ENCODE measurements at regions not wholly inside any gene's neighbourhood (a gene's known extent, or its start where the extent isn't known, plus 50 kb on each side); places are given as distances from the start of the nearest gene placed in this dataset.
"Not testable (repeated sequence)": the region's sequence is repeated elsewhere in the genome, so short reads cannot be mapped to it uniquely, and the experiment has no call there.

DNA sequence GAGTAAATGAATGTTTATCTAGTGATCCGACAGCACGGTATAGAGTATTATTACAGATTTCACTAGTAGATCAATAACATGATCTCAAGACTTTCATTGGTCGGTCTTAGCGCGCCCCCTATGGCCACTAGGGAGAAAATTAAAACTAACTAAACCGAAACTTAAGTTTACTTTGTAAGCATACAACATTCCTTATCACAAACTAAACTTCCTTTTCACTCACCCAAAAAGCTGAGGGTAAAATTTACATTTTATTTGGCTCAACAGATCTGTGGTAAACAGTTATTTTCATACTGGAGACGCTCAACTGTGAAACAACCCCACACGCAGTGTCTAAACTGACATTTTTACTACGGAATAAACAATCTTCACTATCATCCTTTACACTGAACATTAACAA is 215.6 kb upstream of the MAP2 start:
- no peak for DNase-seq

DNA sequence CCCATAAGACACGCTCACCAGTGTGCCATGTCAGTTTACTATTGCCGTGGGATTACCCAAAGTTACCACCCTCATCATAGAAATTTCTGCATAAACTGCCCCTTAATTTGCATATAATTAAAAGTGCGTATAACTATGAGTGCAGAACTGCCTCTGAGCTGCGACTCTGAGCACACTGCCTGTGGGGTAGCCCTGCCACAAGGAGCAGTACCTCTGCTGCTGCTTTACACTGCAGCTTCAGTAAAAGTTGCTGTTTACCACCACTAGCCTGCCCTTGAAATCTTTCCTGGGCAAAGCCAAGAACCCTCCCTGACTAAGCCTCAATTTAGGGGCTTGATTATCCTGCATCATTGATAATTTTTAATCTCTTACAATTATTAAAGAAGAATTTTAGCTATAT is 213.9 kb upstream of the MAP2 start:
- DNase-seq, result no peak

DNA sequence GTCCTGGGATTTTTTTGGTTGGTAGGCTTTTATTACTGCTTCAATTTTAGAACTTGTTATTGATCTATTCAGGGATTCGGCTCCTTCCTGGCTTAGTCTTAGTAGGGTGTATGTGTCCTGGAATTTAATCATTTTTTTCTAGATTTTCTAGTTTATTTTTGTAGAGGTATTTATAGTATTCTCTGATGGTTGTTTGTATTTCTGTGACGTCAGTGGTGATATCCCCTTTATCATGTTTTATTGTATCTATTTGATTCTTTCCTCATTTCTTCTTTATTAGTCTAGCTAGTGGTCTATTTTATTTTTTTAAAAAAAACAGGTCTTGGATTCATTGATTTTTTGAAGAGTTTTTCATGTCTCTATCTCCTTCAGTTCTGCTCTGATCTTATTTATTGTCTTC is 193.3 kb upstream of the MAP2 start:
- no peak for DNase-seq

DNA sequence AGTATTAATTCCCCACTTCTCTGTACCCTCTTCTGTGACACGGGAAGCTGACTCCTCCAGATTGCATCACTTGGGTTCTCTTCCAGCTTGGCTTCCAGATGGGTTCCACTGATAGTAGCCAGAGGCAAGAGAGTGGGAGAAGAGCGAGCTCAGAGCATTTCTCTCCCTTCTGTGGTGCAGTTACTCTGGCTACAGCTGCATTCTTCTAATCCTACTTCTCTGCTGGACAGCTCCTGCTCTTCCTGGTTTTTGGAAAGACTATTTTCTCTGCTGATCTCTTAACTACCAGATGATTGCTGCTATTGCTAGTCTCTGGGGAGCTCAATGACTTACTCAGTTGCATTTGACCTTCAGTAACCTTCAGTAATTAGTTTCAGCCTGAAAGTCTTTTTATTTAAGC is 187.5 kb upstream of the MAP2 start:
- DNase-seq, result no peak

DNA sequence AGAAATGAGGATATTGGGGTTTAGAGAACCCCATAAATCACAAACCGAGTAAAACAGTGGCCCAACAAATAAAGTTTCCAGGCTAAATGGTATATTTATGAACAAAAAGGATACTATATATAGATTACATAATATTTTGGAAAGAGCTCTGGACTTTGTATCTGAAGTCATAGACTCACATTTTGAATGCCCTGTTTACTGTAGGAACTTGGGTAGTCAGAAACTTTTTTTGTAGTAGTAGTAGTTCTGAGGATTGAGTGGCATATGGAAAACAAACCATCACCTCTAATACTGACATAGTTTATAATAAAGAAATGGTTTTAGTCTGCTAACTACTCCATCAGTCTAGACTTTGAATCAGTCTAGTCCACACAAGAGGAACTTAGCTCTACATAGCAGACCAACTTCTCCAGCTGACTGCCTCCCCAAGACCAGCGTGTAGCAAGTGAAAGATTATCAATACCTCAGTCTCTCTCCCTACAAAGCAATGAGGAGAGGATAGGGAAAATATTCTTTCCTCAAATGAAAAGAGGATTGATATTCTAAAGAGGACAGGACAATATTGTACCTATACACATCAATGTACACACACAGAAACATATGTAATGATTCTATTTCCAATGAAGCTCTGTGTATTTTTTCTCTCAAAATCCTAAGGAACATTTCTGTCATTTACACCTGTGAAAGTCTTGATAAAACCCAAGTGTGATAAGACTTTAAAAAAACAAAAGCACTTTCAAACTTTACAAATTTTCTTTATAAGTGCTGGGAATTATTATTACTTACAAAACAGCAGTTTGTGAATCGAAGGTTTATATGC is 184.9 kb upstream of the MAP2 start:
- DNase-seq, result no peak

DNA sequence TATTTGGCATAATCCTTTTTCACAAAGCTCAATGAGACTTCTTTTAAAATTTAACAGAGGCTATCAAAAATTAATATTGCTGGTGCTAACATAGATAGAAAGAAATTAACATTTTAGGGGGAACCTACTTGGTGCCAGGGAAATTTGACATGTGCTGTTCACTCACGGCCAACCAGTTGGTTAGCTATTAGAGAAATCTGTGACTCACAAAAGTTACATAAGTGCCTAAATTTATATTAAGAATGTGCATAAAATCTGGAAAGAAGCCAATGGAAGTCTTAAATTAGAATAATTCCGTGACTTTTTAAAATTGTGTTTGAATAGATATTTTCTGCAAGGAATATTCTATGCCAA is 184.3 kb upstream of the MAP2 start:
- no peak for DNase-seq

DNA sequence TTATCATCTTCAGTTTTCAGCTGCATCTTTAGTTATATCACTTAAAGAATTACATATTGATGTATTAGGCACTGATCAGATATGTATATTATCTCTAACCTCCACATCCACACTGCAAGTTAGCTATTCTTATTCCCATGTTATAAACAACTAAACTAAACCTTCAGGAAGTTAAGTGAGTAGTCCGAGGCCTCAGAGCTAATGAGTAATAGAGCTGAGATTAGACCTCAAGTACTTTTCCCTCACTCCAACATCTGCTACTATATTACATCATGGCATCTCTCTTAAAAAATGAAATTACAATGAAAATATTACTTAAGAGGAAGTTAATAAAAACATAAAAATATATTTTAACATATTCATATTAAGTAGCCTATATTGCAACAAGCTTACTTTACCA is 183.6 kb upstream of the MAP2 start:
- DNase-seq, result no peak

DNA sequence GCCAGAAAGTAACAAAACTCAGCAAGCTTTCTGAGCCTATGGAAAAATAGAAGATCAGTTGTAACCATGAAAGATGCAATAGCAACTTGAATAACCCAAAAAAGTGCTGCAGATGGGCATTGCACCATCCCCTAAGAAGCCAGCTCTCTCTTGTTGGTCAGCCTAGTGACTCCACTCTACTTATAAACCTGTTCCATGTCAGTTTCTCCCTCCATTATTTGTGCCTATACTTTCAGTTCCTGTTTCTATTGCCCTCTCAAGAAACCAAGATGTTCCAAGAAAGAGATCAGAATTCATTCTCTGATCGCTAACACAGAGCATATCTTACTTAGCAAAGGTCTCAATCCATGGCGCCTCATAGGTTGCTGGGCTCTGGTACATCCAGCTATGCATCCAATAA is 170.3 kb upstream of the MAP2 start:
- DNase-seq, result no peak

DNA sequence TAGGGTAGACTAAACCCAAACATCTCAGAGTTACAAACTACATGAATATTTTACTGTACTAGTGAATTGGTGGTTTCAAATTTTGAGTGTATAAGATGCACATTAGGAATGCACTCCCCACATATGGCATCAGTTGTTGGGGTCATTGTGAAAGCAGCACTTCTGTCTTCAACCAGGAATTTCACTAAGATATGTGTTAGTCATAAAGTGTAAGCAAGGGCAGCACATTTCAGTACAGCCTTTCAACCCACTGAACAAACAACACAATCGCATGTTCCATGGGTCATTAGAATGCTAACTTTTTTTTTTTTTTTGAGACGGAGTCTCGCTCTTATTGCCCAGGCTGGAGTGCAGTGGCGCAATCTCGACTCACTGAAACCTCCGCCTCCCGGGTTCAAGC is 164.1 kb upstream of the MAP2 start:
- no peak for DNase-seq

DNA sequence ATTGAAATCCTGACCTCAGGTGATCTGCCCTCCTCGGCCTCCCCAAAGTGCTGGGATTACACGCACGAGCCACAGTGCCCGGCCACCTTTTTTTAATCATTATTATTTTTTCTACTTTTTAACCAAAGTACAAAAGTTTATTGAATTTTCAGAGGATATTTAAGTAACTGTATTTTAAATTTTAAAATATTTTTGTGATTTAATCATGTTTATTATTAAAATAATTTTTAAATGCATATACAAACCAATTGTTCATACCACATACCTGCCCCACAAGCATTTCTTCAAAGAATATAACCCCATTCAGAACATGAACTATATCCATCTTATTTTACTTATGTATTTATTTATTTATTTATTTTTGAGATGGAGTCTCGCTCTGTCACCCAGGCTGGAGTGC is 163.6 kb upstream of the MAP2 start:
- no peak for DNase-seq

DNA sequence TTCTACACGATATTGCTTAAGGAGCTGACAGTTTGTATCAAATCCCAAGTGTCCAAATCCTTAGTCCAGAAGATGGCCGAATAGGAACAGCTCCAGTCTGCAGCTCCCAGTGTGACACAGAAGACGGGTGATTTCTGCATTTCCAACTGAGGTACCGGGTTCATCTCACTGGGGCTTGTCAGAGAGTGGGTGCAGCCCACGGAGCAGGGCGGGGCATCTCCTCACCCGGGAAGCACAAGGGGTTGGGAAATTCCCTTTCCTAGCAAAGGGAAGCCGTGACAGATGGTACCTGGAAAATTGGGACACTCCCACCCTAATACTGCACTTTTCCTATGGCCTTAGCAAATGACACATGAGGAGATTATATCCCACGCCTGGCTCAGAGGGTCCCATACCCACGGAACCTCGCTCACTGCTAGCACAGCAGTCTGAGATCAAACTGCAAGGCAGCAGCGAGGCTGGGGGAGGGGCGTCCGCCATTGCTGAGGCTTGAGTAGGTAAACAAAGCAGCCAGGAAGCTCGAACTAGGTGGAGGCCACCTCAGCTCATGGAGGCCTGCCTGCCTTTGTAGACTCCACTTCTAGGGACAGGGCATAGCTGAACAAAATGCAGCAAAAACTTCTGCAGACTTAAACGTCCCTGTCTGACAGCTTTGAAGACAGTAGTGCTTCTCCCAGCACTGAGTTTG is 162.3 kb upstream of the MAP2 start:
- DNase-seq, result not testable (repeated sequence)

DNA sequence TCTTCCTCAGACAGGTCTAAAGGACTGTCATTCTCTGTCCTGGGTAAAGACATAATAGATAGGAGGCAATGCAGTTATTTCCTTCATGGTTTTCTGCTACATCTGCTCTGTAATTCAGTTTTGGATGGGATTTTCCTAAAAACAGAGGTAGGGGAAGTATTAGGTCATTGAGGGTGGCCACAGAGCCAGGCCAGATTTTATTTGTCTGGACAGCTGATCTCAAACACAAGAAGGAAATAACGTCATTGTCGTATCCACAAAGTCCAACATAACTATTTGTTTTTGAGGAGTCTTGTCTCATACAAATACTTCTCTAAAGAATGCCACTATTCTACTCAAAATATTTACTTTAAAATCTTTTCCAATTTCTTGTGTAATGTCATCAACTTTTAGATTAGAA is 154.8 kb upstream of the MAP2 start:
- no peak for DNase-seq

DNA sequence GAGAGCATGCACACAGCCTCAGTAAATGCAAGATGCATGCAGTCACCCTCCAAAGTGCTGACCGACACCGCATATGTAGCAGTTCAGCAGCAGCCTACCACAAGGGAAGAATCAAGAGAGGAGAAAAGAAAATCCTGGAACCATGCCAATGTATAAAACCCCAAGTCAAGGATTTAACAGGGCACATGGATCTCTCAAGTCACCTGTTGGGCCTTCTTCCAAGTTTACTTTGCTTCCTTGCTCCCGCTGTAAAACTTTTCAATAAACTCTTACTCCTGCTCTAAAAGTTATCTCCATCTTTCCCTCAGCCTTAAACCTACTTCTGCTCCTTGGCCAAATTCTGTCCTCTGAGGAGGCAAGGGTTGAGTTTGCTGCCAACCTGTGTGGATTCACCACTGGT is 147.8 kb upstream of the MAP2 start:
- DNase-seq, result no peak

DNA sequence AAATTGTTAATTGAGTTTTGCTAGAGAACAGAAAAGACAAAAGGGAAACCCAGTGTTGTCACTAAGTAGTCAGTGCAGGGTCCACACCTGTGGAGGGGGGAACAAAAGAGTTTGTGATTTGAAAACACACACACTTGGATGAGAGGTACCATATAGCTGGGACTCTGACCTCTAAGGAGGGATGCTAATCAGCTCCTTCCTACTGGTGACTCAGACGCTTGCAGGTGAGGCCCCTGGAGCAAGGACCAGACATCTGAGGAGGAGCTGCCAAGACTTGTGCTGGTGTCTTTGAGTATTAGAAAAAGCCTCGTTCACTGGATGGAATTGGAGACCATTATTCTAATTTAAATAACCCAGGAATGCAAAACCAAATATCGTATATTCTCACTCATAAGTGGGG is 146.4 kb upstream of the MAP2 start:
- DNase-seq, result no peak

DNA sequence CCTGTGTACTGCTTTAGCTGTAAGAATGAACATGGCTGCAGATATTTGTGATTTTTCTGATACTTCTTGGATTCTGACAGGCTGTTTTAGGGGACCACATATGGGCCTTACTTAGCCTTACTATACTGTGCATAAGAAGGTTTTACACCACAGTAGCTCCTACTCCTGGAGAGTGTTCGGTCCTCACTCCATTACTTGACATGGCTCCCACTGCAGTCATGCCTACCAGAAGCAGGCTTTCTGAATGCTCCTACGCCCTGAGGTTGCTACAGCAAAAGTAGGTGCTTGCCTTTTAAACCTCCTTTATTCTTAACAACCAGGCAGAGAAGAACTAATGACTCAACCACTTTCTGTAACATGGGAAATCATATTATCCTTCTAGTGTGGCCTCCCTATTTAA is 125.2 kb upstream of the MAP2 start:
- DNase-seq, result no peak

DNA sequence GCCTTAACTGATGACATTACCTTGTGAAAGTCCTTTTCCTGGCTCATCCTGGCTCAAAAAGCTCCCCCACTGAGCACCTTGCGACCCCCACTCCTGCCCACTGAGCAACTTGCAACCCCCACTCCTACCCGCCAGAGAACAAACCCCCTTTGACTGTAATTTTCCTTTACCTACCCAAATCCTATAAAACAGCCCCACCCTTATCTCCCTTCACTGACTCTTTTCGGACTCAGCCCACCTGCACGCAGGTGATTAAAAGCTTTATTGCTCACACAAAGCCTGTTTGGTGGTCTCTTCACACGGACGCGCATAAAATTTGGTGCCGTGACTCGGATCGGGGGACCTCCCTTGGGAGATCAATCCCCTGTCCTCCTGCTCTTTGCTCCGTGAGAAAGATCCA is 124.4 kb upstream of the MAP2 start:
- DNase-seq, result not testable (repeated sequence)

DNA sequence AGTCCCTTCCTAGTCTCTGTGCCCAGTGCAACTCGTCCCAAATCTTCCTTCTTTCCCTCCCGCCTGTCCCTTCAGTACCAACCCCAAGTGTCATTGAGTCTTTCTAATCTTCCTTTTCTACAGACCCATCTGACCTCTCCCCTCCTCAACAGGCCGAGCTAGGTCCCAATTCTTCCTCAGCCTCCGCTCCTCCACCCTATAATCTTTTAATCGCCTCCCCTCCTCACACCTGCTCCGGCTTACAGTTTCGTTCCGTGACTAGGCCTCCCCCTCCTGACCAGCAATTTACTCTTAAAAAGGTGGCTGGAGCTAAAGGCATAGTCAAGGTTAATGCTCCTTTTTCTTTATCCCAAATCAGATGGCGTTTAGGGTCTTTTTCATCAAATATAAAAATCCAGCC is 123.1 kb upstream of the MAP2 start:
- not testable (repeated sequence) for DNase-seq

DNA sequence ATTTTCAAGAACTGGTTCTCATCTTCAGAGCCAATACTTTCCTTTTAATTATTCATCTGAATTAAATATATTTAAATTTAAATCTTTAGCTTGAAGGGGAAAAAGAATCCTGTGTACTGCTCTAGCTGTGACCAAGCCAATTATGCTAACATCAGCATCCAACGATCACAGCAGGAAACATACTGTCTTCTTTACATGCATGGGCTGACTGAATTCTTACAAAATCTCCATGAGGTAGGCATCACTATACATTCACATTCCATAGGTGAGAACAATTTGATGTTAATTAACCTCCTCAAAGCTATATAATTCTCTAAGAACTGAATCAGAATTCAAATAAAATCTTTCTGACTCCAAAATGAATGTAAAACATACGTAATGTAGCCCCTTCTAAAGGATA is 118.8 kb upstream of the MAP2 start:
- DNase-seq, result no peak

DNA sequence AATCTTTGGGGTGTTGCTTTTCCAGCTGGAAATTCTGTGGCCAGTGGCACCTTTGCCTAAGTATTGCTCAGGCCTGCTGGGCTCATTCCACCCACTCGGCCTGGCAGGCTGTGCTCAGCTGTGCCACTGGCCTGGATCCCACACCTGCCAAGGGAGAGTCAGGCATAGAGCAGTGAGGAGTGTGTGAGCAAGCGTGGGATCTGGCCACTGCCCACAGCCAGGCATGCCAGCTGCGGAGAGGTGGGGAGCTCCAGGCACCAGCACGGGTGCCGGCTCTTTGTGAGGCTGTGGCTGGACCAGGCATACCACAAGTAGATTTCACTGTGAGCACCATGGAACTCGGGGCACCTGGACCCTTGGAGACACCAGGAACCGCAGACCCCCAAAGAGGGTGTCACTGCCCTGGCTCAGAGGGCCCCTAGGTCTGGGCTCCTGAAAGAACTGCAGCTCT is 118.1 kb upstream of the MAP2 start:
- DNase-seq, result no peak

DNA sequence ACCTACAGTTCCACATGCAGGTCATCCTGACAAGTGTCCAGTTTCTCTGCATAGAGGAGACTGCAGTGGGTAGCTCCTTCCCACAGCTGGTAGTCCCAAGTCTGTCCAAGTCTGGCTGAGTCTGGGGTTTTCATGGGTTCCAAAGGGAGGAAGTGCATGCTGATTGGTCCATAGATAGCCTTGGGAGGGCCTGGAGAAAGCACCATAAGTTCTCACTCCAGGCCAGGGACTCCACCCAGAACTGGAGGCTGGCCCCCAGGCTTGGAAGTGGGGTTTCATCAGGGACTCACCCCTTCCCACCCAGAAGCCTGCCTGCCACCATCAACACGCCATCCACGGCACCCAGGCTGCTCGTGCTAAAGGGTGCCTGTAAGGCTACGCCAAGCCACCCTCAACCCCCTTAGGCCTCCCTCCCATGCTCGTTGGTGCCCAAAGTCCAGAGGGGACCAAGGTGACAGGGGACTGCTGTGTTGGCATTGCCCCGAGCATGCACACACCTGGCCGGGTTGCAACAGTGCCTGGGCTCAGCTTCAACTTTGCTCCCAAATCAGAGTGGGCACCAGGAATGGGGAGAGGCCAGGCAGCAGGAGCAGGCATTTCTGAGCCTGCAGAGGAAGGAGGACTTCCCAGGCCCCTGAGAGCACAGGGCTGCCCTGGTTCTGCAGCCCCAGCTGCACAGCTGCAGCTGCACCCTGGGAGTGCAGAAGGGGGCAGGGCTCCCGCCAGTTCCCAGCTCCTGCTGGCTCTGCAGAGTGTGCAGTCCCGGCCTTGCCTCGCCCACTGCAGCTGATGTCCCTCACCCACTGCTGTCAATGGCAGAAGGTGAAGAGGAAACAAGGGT is 116.5 kb upstream of the MAP2 start:
- DNase-seq, result no peak

DNA sequence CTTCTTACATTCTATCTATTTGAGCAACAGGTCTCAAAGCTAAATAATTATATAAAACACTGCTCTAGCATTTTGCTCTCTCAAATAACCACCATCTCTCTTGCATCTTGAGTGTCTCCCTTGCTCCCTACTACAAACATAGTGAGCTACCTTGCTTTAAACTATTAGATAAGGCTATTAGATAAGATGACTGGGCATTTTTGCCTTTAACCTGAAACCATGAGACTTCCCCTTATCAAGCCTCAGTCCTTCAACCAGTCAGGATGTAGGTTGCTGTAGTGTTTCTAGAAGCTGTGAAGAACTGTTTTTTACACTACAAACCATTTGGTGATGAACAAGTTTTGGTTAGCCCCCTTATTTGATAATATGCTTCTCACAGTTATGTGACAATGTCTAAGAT is 115.4 kb upstream of the MAP2 start:
- no peak for DNase-seq

DNA sequence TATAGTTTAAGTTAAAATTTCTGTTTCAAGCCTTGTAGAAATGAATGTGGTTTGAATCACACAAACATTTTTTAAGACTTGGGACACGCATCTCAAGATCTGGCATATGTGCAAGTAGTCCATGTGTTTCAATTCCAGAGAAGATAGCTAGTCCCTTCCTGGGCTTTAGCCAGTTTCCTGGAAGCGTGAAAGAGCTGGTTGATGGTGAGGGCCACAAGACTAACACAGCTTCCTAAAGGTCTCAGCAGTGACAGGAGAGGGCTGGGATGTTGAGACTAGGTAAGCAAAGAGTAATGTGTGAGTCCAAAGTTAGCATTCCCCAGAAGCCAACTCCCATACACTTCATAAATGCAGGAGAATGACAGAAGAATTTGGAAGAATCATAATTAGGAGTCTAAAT is 111.9 kb upstream of the MAP2 start:
- no peak for DNase-seq

DNA sequence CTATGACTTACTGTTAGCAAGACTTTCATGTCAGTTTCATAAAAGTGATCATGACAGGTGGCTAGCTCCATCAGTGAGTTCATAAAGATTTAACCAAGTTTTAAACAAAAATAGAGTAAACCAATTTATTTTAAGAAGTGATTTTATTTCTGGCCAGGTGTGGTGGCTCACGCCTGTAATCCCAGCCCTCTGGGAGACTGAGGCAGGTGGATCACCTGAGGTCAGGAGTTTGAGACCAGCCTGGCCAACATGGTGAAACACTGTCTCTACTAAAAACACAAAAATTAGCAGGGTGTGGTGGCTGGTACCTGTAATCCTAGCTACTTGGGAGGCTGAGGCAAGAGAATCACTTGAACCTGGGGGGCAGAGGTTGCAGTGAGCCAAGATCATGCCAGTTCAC is 111.4 kb upstream of the MAP2 start:
- not testable (repeated sequence) for DNase-seq

DNA sequence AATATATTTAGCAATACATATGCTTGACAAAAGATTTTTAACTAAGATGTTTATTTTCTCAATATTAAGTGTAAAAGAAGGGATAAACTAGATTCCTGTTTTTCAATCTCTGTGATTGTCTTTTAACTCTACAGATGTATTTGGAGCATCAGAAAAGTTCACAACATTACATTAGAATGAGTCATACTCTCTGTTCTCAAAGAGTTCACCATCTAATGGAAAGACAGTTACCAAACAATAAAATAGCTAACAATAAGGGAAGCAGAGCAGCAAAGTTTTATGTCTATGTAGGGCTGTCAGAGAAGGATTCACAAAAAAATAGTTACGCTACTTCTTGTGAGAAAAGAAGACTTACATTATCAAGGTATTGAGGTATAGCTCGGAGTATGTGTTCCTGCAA is 109.2 kb upstream of the MAP2 start:
- no peak for DNase-seq
